ENCODE measurements at regions not wholly inside any gene's neighbourhood (a gene's known extent, or its start where the extent isn't known, plus 50 kb on each side); places are given as distances from the start of the nearest gene placed in this dataset.

DNA sequence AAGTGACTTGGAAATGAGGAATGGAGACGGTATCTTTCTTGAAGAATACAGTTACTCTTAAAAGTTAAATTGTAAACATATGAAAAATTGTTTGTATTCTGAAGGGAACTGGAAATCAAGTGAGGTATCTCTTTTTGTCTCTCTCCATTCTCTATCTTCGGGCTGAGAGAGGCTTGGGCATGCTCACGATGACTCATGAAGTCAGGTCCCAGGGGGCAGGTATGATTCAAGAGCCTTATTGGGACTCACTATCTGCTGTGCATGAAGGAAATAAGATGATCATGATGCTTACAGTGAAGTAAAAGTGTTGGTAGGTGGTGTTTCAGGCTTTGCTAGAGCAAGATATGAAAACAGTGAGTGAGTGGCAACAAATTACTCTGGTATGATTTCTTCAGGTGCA is 200.4 kb upstream of the PITX2 start:
- no peak for DNase-seq
- H3K9ac ChIP-seq (ENCODE audit: low read length in 3 of 3) = no peak overlapping the region
- no peaks in the 10 kb centered on the region for H3K27me3 ChIP-seq (ENCODE audit: control insufficient read depth, insufficient read depth, low read length)
- H3K27ac ChIP-seq (ENCODE audit: low read depth in 2 of 2, low read length in 2 of 2) = no peak overlapping the region
- peaks cover 0 to 2% (median 0%) of the 10 kb centered on the region in 3 donors for H3K9me3 ChIP-seq (ENCODE audit: control insufficient read depth in 2 of 3, insufficient read depth in 1 of 3, low read length in 3 of 3)
- H3K36me3 ChIP-seq (ENCODE audit: control insufficient read depth in 2 of 3, insufficient read depth in 3 of 3, low read length in 3 of 3) = no peaks in the 10 kb centered on the region
- intact Hi-C loops (cut with DNase I) = no loop called here
- H3K4me1 ChIP-seq (ENCODE audit: control insufficient read depth in 2 of 3, insufficient read depth in 2 of 3, low read depth in 1 of 3, low read length in 3 of 3) = no peaks in the 10 kb centered on the region
- TF ChIP-seq, protein P1, sequence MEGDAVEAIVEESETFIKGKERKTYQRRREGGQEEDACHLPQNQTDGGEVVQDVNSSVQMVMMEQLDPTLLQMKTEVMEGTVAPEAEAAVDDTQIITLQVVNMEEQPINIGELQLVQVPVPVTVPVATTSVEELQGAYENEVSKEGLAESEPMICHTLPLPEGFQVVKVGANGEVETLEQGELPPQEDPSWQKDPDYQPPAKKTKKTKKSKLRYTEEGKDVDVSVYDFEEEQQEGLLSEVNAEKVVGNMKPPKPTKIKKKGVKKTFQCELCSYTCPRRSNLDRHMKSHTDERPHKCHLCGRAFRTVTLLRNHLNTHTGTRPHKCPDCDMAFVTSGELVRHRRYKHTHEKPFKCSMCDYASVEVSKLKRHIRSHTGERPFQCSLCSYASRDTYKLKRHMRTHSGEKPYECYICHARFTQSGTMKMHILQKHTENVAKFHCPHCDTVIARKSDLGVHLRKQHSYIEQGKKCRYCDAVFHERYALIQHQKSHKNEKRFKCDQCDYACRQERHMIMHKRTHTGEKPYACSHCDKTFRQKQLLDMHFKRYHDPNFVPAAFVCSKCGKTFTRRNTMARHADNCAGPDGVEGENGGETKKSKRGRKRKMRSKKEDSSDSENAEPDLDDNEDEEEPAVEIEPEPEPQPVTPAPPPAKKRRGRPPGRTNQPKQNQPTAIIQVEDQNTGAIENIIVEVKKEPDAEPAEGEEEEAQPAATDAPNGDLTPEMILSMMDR (IDR thresholded peaks at IDR 0.05; ENCODE audit: borderline replicate concordance, extremely low read depth, insufficient read depth) = no peak
- FAIRE-seq = no peak
- no peak overlapping the region for H3K4me3 ChIP-seq (ENCODE audit: low read length in 3 of 3)

DNA sequence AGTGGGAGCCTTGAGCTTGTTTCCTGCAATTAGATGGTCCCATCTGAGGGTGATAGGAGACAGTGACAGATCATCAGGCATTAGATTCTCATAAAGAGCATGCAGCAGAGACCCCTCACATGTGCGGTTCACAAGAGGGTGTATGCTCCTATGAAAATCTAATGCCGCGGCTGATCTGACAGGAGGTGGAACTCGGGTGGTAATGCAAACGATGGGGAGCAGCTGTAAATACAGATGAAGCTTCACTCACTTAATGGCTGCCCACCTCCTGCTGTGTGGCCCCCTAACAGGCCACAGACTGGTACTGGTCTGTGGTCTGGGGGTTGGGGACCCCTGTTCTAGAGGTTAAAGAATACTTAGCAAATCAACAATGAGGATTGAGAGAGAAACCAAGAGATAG is 201.5 kb upstream of the PITX2 start:
- FAIRE-seq (no peak), DNase-seq (no peak)
- no peaks in the 10 kb centered on the region for H3K4me1 ChIP-seq (ENCODE audit: control insufficient read depth in 2 of 3, insufficient read depth in 2 of 3, low read depth in 1 of 3, low read length in 3 of 3)
- no peak overlapping the region for H3K4me3 ChIP-seq (ENCODE audit: low read length in 3 of 3)
- no peak overlapping the region for H3K27ac ChIP-seq (ENCODE audit: low read depth in 2 of 2, low read length in 2 of 2)
- intact Hi-C loops (cut with DNase I) = no loop called here
- TF ChIP-seq, protein P1 (IDR thresholded peaks at IDR 0.05; ENCODE audit: borderline replicate concordance, extremely low read depth, insufficient read depth) = no peak
- no peak overlapping the region for H3K9ac ChIP-seq (ENCODE audit: low read length in 3 of 3)
- no peaks in the 10 kb centered on the region for H3K27me3 ChIP-seq (ENCODE audit: control insufficient read depth, insufficient read depth, low read length)
- peaks cover 0 to 2% (median 0%) of the 10 kb centered on the region in 3 donors for H3K9me3 ChIP-seq (ENCODE audit: control insufficient read depth in 2 of 3, insufficient read depth in 1 of 3, low read length in 3 of 3)
- H3K36me3 ChIP-seq (ENCODE audit: control insufficient read depth in 2 of 3, insufficient read depth in 3 of 3, low read length in 3 of 3) = no peaks in the 10 kb centered on the region

DNA sequence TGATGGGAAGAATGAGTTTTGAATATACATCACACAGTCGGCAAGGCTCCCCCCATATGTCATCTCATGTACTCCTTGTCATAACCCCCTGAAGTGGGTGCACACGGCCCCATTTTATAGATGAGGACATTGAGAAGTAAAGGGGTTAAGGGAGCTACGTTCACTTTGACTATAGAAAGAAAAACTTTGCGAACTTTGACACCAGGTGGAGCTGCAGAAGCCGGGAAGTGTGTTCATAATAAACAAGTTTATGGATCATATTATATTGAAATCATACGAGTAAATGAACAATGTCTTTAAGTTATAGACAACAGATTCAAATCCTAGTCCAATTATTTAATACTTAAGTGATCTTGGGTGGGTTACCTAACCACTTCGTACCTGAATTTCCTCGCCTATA is 203.8 kb upstream of the PITX2 start:
- intact Hi-C loops (cut with DNase I) = no loop called here
- Histone ChIP-seq H3K36me3 (ENCODE audit: control insufficient read depth in 2 of 3, insufficient read depth in 3 of 3, low read length in 3 of 3) (no peaks in the 10 kb centered on the region), H3K9ac (ENCODE audit: low read length in 3 of 3) (no peak overlapping the region), H3K9me3 (ENCODE audit: control insufficient read depth in 2 of 3, insufficient read depth in 1 of 3, low read length in 3 of 3) (peaks cover 0 to 2% (median 0%) of the 10 kb centered on the region in 3 donors), H3K27ac (ENCODE audit: low read depth in 2 of 2, low read length in 2 of 2) (no peak overlapping the region), H3K4me3 (ENCODE audit: low read length in 3 of 3) (no peak overlapping the region), H3K27me3 (ENCODE audit: control insufficient read depth, insufficient read depth, low read length) (no peaks in the 10 kb centered on the region), H3K4me1 (ENCODE audit: control insufficient read depth in 2 of 3, insufficient read depth in 2 of 3, low read depth in 1 of 3, low read length in 3 of 3) (no peaks in the 10 kb centered on the region)
- TF ChIP-seq, protein P1 (IDR thresholded peaks at IDR 0.05; ENCODE audit: borderline replicate concordance, extremely low read depth, insufficient read depth) = no peak
- DNase-seq (no peak), FAIRE-seq (no peak)

DNA sequence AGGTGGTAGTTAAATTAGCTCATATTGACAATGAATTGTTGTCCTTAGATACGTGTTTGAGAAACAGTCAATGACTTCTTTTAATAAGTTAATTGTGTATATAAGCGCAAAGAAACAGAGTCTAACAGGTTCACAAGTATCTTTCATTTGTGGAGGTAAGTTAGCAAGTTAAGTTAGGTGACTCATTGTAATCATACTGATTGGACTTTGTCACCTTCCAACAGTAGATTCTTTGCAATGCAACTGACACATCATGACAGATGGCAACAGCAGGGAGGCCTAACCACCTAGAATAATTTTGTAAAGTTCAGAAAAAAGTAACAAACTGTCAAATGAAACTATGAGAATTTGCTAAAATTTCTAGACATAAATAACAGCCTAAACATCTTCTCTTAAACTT is 207.6 kb upstream of the PITX2 start:
- H3K27ac ChIP-seq (ENCODE audit: low read depth in 2 of 2, low read length in 2 of 2) = no peak overlapping the region
- no peaks in the 10 kb centered on the region for H3K27me3 ChIP-seq (ENCODE audit: control insufficient read depth, insufficient read depth, low read length)
- DNase-seq (no peak), FAIRE-seq (no peak)
- H3K36me3 ChIP-seq (ENCODE audit: control insufficient read depth in 2 of 3, insufficient read depth in 3 of 3, low read length in 3 of 3) = no peaks in the 10 kb centered on the region
- peaks cover 0 to 2% (median 0%) of the 10 kb centered on the region in 3 donors for H3K9me3 ChIP-seq (ENCODE audit: control insufficient read depth in 2 of 3, insufficient read depth in 1 of 3, low read length in 3 of 3)
- H3K4me1 ChIP-seq (ENCODE audit: control insufficient read depth in 2 of 3, insufficient read depth in 2 of 3, low read depth in 1 of 3, low read length in 3 of 3) = no peaks in the 10 kb centered on the region
- H3K9ac ChIP-seq (ENCODE audit: low read length in 3 of 3) = no peak overlapping the region
- TF ChIP-seq, protein P1 (IDR thresholded peaks at IDR 0.05; ENCODE audit: borderline replicate concordance, extremely low read depth, insufficient read depth) = no peak
- intact Hi-C loops (cut with DNase I) = no loop called here
- H3K4me3 ChIP-seq (ENCODE audit: low read length in 3 of 3) = no peak overlapping the region
